Eye (tissue), 1 donor: ENCODE measurements at regions not wholly inside any gene's neighbourhood (a gene's known extent, or its start where the extent isn't known, plus 50 kb on each side); places are given as distances from the start of the nearest gene placed in this dataset.

Experiments
- DNase-seq: peaks from one replicate; pipeline ENCODE4 v3.0.0-alpha.2; 2015

GRCh38 chr11:88404932-88405710, 67.6 kb upstream of the CTSC start:
- DNase-seq: no peak

GRCh38 chr11:88404391-88404790, 66.9 kb upstream of the CTSC start:
- DNase-seq: no peak

GRCh38 chr11:88402784-88403183, 65.2 kb upstream of the CTSC start:
- no peak for DNase-seq

- DNase-seq: peak; percentile 46
Measured at GRCh38 chr11:88402192-88402715, 64.7 kb upstream of the CTSC start.

GRCh38 chr11:88398791-88399570, 61.4 kb upstream of the CTSC start:
- DNase-seq: peak; percentile 16

- DNase-seq: no peak
Measured at GRCh38 chr11:88398372-88398771, 60.8 kb upstream of the CTSC start.

GRCh38 chr11:88390254-88390653, 52.7 kb upstream of the CTSC start:
- no peak for DNase-seq

GRCh38 chr11:88387957-88388356, 50.4 kb upstream of the CTSC start:
- no peak for DNase-seq
